HEK293 (cell line): ENCODE measurements at regions not wholly inside any gene's neighbourhood (a gene's known extent, or its start where the extent isn't known, plus 50 kb on each side); places are given as distances from the start of the nearest gene placed in this dataset.

ENCODE experiments used
- CTCF ChIA-PET: fragments of 350-600 bp; formaldehyde crosslinking; extraction: SDS; loops from one replicate; lab custom pipeline; 2021; ENCODE audit warnings: antibody characterized with exemption; lab: Yijun Ruan, JAX
- POLR2A ChIA-PET: fragments of 300-600 bp; formaldehyde crosslinking; extraction: SDS; loops from one replicate; lab custom pipeline; 2020; ENCODE audit warnings: antibody characterized with exemption, inconsistent platforms; lab: Yijun Ruan, JAX
- H3K27ac ChIP-seq: fragments of 200-500 bp; sonication (Bioruptor generic); 2 replicates; pipeline ENCODE4 v1.5.1; 2014; ENCODE audit warnings: low read depth, low read length, control low read depth, inconsistent platforms; ENCODE audit errors: extremely low read depth
- H3K36me3 ChIP-seq, 2 experiments: fragments of 200-500 bp in 1 of 2; sonication (Bioruptor generic) in 1 of 2; 1 replicate in 1 of 2; 2 replicates in 1 of 2; pipeline ENCODE4 v1.5.1; 2014 to 2017; ENCODE audit warnings: inconsistent platforms in 2 of 2, low read length in 2 of 2; ENCODE audit not compliant: control insufficient read depth in 2 of 2, insufficient read depth in 1 of 2
- H3K4me1 ChIP-seq: fragments of 200-500 bp; sonication (Bioruptor generic); 2 replicates; pipeline ENCODE4 v1.5.1; 2014; ENCODE audit warnings: mild to moderate bottlenecking, low read length, inconsistent platforms; ENCODE audit not compliant: control insufficient read depth, insufficient read depth
- H3K4me3 ChIP-seq: 2 replicates; pipeline ENCODE4 v1.5.1; 2011; ENCODE audit warnings: low read depth, mild to moderate bottlenecking, control low read depth, low read length, moderate library complexity
- H3K9me3 ChIP-seq: fragments of 200-500 bp; sonication (Bioruptor generic); 2 replicates; pipeline ENCODE4 v1.5.1; 2014; ENCODE audit warnings: low read depth, low read length, inconsistent platforms; ENCODE audit not compliant: control insufficient read depth, insufficient read depth
- HOXD13 ChIP-seq: sonication (generic); formaldehyde crosslinking; IDR thresholded peaks from 2 replicates; pipeline ENCODE4 v1.8.0; 2022; ENCODE audit warnings: missing genetic modification reagents, borderline replicate concordance
- KLF7 ChIP-seq: fragments of 450-650 bp; formaldehyde crosslinking; IDR thresholded peaks from 2 replicates; pipeline ENCODE4 v1.5.1; 2016; ENCODE audit warnings: missing biosample characterization, missing genetic modification characterization, borderline replicate concordance
- TCF7L2 ChIP-seq: IDR thresholded peaks from 2 replicates; pipeline ENCODE4 v1.6.1; 2011; ENCODE audit warnings: low read depth, mild to moderate bottlenecking, inconsistent platforms, low read length, moderate library complexity, borderline replicate concordance
- ZFHX2 ChIP-seq: fragments of 450-650 bp; formaldehyde crosslinking; conservative IDR thresholded peaks from 2 replicates; pipeline ENCODE4 v1.5.1; 2016; ENCODE audit warnings: missing biosample characterization, missing genetic modification characterization
- ZNF311 ChIP-seq: fragments of 450-650 bp; formaldehyde crosslinking; IDR thresholded peaks from 2 replicates; pipeline ENCODE4 v1.5.1; 2017; ENCODE audit warnings: missing biosample characterization, missing genetic modification characterization, borderline replicate concordance
- ZNF354C ChIP-seq: fragments of 450-650 bp; formaldehyde crosslinking; IDR thresholded peaks from 2 replicates; pipeline ENCODE4 v1.5.1; 2016; ENCODE audit warnings: missing biosample characterization, missing genetic modification characterization, low read depth, borderline replicate concordance
- ZNF426 ChIP-seq: fragments of 450-650 bp; formaldehyde crosslinking; IDR thresholded peaks from 2 replicates; pipeline ENCODE4 v1.5.1; 2017; ENCODE audit warnings: missing biosample characterization, missing genetic modification characterization, mild to moderate bottlenecking, inconsistent platforms, moderate library complexity
- ZNF433 ChIP-seq: fragments of 450-650 bp; formaldehyde crosslinking; IDR thresholded peaks from 2 replicates; pipeline ENCODE4 v1.5.1; 2016; ENCODE audit warnings: missing biosample characterization, missing genetic modification characterization, low read depth
- ZNF48 ChIP-seq: fragments of 450-650 bp; formaldehyde crosslinking; IDR thresholded peaks from 2 replicates; pipeline ENCODE4 v1.5.1; 2016; ENCODE audit warnings: missing biosample characterization, missing genetic modification characterization
- ZNF530 ChIP-seq: fragments of 450-650 bp; formaldehyde crosslinking; IDR thresholded peaks from 2 replicates; pipeline ENCODE4 v1.5.1; 2016; ENCODE audit warnings: low read depth, missing biosample characterization, missing genetic modification characterization
- ZNF624 ChIP-seq: fragments of 450-650 bp; formaldehyde crosslinking; IDR thresholded peaks from 2 replicates; pipeline ENCODE4 v1.5.1; 2017; ENCODE audit warnings: missing biosample characterization, missing genetic modification characterization
- ZNF626 ChIP-seq: fragments of 450-650 bp; sonication (Bioruptor Pico); formaldehyde crosslinking; IDR thresholded peaks from 2 replicates; pipeline ENCODE4 v1.5.1; 2018; ENCODE audit warnings: missing biosample characterization, missing genetic modification characterization, inconsistent platforms
- ZNF670 ChIP-seq: fragments of 450-650 bp; formaldehyde crosslinking; IDR thresholded peaks from 2 replicates; pipeline ENCODE4 v1.5.1; 2016; ENCODE audit warnings: missing biosample characterization, missing genetic modification characterization, low read depth
- TF ChIP-seq, protein P1 (sequence below): fragments of 450-650 bp; formaldehyde crosslinking; IDR thresholded peaks from 2 replicates; pipeline ENCODE4 v1.5.1; 2016; ENCODE audit warnings: missing biosample characterization, missing genetic modification characterization
- TF ChIP-seq, protein P2 (sequence below): fragments of 450-650 bp; formaldehyde crosslinking; IDR thresholded peaks from 2 replicates; pipeline ENCODE4 v1.5.1; 2016; ENCODE audit warnings: missing biosample characterization, missing genetic modification characterization
- TF ChIP-seq, protein P3 (sequence below): fragments of 450-650 bp; formaldehyde crosslinking; IDR thresholded peaks from 2 replicates; pipeline ENCODE4 v1.5.1; 2016; ENCODE audit warnings: missing biosample characterization, missing genetic modification characterization, low read depth
- TF ChIP-seq, protein P4 (sequence below): fragments of 450-650 bp; IDR thresholded peaks from 2 replicates; pipeline ENCODE4 v1.5.1; 2018; ENCODE audit warnings: missing biosample characterization, mild to moderate bottlenecking, missing genetic modification characterization
- TF ChIP-seq, protein P5 (sequence below): fragments of 450-650 bp; formaldehyde crosslinking; IDR thresholded peaks from 2 replicates; pipeline ENCODE4 v1.5.1; 2016; ENCODE audit warnings: missing biosample characterization, missing genetic modification characterization, borderline replicate concordance
- TF ChIP-seq, protein P6 (sequence below): fragments of 450-650 bp; formaldehyde crosslinking; IDR thresholded peaks from 2 replicates; pipeline ENCODE4 v1.5.1; 2016; ENCODE audit warnings: missing biosample characterization, missing genetic modification characterization

DNA sequence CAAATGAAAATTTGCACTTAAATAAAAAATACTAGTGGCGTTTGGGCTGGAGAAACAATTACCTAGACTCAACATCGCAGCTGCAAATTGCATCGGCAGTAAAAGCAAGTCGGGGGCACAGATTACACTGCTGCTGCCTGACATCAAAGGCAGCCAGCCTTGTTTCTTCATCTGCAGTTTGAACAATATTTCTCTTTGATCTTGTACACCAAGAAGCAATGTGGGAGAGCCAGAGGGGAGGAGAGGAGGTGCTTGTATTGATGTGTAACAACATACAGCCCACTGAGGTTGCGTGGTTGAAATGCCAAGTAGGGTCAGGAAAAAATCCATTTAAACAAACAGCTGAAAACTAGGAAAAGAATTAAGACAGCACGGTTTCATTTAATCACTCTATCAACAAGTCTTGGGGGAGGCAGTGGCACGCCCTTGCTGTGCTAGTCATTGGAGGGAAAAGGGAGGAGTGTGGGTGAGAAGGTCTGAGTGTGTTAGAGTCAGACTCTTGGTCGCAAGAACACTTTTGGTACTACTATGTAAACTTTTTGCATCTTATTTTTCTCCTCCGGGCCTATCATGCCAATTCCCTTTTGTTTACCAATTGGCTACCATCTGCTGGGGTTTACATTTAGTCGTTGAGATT lies 456.5 kb downstream of the OMA1 start (continued):
- TF ChIP-seq ZNF626 (no peak), ZNF426 (tag by site-specific recombination) (no peak), ZFHX2 (tag by site-specific recombination) (peak; percentile 40)
- TF ChIP-seq, protein P1, sequence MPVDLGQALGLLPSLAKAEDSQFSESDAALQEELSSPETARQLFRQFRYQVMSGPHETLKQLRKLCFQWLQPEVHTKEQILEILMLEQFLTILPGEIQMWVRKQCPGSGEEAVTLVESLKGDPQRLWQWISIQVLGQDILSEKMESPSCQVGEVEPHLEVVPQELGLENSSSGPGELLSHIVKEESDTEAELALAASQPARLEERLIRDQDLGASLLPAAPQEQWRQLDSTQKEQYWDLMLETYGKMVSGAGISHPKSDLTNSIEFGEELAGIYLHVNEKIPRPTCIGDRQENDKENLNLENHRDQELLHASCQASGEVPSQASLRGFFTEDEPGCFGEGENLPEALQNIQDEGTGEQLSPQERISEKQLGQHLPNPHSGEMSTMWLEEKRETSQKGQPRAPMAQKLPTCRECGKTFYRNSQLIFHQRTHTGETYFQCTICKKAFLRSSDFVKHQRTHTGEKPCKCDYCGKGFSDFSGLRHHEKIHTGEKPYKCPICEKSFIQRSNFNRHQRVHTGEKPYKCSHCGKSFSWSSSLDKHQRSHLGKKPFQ (tag by site-specific recombination) = no peak
- TF ChIP-seq, all 188 proteins: peak for 2

DNA sequence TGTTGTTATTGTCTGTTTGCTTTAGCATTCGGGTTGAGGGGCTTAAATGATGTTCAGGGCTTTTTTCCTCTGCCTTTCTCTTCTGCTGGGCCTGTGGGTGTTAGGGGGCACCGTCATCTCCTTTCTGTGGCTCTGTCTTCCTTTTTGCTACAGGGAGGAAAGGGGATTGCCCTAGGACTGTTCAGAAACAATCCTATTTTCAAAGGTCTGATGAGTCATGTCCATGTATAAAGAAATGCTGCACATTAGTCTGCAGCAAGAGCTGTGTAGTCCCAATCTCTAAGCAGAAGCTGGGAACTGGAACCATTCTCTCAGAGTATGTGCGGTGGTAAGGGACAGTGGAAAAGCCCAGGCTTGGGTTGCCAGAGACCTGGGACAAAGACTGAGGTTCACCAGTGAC lies 462.3 kb downstream of the OMA1 start:
- TF ChIP-seq KLF7 (tag by site-specific recombination) (no peak), ZNF354C (tag by site-specific recombination) (no peak), ZNF624 (tag by site-specific recombination) (no peak), ZNF311 (no peak), ZNF48 (tag by site-specific recombination) (no peak), ZNF670 (tag by site-specific recombination) (no peak), TCF7L2 (no peak), ZNF433 (tag by site-specific recombination) (no peak), ZNF530 (tag by site-specific recombination) (no peak), HOXD13 (no peak)
- TF ChIP-seq, protein P2, sequence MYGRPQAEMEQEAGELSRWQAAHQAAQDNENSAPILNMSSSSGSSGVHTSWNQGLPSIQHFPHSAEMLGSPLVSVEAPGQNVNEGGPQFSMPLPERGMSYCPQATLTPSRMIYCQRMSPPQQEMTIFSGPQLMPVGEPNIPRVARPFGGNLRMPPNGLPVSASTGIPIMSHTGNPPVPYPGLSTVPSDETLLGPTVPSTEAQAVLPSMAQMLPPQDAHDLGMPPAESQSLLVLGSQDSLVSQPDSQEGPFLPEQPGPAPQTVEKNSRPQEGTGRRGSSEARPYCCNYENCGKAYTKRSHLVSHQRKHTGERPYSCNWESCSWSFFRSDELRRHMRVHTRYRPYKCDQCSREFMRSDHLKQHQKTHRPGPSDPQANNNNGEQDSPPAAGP = no peak
- TF ChIP-seq, protein P3, sequence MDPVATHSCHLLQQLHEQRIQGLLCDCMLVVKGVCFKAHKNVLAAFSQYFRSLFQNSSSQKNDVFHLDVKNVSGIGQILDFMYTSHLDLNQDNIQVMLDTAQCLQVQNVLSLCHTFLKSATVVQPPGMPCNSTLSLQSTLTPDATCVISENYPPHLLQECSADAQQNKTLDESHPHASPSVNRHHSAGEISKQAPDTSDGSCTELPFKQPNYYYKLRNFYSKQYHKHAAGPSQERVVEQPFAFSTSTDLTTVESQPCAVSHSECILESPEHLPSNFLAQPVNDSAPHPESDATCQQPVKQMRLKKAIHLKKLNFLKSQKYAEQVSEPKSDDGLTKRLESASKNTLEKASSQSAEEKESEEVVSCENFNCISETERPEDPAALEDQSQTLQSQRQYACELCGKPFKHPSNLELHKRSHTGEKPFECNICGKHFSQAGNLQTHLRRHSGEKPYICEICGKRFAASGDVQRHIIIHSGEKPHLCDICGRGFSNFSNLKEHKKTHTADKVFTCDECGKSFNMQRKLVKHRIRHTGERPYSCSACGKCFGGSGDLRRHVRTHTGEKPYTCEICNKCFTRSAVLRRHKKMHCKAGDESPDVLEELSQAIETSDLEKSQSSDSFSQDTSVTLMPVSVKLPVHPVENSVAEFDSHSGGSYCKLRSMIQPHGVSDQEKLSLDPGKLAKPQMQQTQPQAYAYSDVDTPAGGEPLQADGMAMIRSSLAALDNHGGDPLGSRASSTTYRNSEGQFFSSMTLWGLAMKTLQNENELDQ (tag by site-specific recombination) = no peak
- TF ChIP-seq, protein P4, sequence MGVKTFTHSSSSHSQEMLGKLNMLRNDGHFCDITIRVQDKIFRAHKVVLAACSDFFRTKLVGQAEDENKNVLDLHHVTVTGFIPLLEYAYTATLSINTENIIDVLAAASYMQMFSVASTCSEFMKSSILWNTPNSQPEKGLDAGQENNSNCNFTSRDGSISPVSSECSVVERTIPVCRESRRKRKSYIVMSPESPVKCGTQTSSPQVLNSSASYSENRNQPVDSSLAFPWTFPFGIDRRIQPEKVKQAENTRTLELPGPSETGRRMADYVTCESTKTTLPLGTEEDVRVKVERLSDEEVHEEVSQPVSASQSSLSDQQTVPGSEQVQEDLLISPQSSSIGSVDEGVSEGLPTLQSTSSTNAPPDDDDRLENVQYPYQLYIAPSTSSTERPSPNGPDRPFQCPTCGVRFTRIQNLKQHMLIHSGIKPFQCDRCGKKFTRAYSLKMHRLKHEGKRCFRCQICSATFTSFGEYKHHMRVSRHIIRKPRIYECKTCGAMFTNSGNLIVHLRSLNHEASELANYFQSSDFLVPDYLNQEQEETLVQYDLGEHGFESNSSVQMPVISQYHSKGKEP (tag by site-specific recombination) = no peak
- TF ChIP-seq, protein P5, sequence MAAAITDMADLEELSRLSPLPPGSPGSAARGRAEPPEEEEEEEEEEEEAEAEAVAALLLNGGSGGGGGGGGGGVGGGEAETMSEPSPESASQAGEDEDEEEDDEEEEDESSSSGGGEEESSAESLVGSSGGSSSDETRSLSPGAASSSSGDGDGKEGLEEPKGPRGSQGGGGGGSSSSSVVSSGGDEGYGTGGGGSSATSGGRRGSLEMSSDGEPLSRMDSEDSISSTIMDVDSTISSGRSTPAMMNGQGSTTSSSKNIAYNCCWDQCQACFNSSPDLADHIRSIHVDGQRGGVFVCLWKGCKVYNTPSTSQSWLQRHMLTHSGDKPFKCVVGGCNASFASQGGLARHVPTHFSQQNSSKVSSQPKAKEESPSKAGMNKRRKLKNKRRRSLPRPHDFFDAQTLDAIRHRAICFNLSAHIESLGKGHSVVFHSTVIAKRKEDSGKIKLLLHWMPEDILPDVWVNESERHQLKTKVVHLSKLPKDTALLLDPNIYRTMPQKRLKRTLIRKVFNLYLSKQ (tag by site-specific recombination) = no peak
- TF ChIP-seq, protein P6, sequence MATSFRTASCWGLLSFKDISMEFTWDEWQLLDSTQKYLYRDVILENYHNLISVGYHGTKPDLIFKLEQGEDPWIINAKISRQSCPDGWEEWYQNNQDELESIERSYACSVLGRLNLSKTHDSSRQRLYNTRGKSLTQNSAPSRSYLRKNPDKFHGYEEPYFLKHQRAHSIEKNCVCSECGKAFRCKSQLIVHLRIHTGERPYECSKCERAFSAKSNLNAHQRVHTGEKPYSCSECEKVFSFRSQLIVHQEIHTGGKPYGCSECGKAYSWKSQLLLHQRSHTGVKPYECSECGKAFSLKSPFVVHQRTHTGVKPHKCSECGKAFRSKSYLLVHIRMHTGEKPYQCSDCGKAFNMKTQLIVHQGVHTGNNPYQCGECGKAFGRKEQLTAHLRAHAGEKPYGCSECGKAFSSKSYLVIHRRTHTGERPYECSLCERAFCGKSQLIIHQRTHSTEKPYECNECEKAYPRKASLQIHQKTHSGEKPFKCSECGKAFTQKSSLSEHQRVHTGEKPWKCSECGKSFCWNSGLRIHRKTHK = no peak

More for the DNA sequence above, 462.3 kb downstream of the OMA1 start:
- Histone ChIP-seq H3K4me3 (no peak overlapping the region), H3K4me1 (no peaks in the 10 kb centered on the region), H3K9me3 (no peaks in the 10 kb centered on the region), H3K36me3 (no peaks in the 10 kb centered on the region), H3K27ac (no peak overlapping the region)
- ChIA-PET POLR2A (no interaction called here), CTCF (no interaction called here)
